ENCODE measurements at regions not wholly inside any gene's neighbourhood (a gene's known extent, or its start where the extent isn't known, plus 50 kb on each side); places are given as distances from the start of the nearest gene placed in this dataset.

GRCh38 chr1:82755671-82756070, 954.9 kb downstream of the ADGRL2 start:
- H3K27ac ChIP-seq (ENCODE audit: low read length), result no peak overlapping the region
- no peaks in the 10 kb centered on the region for H3K27me3 ChIP-seq (ENCODE audit: control insufficient read depth in 1 of 2, insufficient read depth in 2 of 2, low read length in 2 of 2)
- no peaks in the 10 kb centered on the region for H3K4me1 ChIP-seq (ENCODE audit: control insufficient read depth, insufficient read depth, low read length)
- no peaks in the 10 kb centered on the region for H3K9me3 ChIP-seq (ENCODE audit: control insufficient read depth in 2 of 2, low read length in 2 of 2)
- no peaks in the 10 kb centered on the region for H3K36me3 ChIP-seq (ENCODE audit: control insufficient read depth in 2 of 2, insufficient read depth in 2 of 2, low read length in 2 of 2)
- H3K9ac ChIP-seq (ENCODE audit: low read length in 2 of 2), result no peak overlapping the region
- no peak overlapping the region for H3K4me3 ChIP-seq (ENCODE audit: low read length in 2 of 2)

DNA sequence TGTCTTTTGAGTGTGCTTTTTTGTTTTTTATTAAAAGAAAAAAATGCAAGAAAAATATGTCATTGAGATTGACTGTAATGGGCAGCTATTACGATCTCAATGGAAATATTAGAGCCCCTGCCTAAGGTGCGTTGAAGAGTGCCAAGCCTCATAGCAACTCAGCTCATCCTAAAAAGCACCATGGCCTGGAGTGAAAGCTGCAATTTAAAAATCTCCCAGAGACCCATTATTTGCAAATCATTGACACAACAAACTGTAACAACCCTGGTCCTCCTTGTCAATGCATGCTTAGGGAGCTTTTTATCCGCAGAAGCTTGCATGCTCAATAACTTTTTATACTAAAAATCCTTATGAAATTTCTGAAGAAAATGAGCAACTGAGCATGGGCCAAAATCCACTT, 954.5 kb downstream of the ADGRL2 start:
- H3K4me1 ChIP-seq (ENCODE audit: control insufficient read depth, insufficient read depth, low read length), result no peaks in the 10 kb centered on the region
- no peak overlapping the region for H3K27ac ChIP-seq (ENCODE audit: low read length)
- H3K9ac ChIP-seq (ENCODE audit: low read length in 2 of 2), result no peak overlapping the region
- H3K27me3 ChIP-seq (ENCODE audit: control insufficient read depth in 1 of 2, insufficient read depth in 2 of 2, low read length in 2 of 2), result no peaks in the 10 kb centered on the region
- H3K9me3 ChIP-seq (ENCODE audit: control insufficient read depth in 2 of 2, low read length in 2 of 2), result no peaks in the 10 kb centered on the region
- H3K36me3 ChIP-seq (ENCODE audit: control insufficient read depth in 2 of 2, insufficient read depth in 2 of 2, low read length in 2 of 2), result no peaks in the 10 kb centered on the region
- H3K4me3 ChIP-seq (ENCODE audit: low read length in 2 of 2), result no peak overlapping the region

DNA sequence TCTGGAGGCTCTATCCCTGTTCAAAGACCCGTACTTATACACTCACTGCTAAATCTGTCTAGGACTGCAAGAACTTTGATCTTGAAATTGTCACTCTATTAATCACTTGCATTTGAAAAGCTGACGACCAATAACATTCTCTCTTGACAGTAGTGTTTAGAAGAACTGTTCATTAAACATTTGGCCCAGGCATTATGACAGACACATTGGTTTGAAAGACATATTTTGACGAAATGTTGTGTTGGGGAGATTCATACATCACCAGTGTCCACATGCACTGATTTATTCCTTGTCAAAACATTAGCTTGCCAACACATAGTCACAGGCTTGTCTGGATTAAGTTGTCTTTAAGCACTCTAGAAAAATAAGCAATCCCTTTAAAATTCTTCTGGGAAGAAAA, 951.3 kb downstream of the ADGRL2 start:
- H3K4me1 ChIP-seq (ENCODE audit: control insufficient read depth, insufficient read depth, low read length), result no peaks in the 10 kb centered on the region
- no peak overlapping the region for H3K4me3 ChIP-seq (ENCODE audit: low read length in 2 of 2)
- no peaks in the 10 kb centered on the region for H3K36me3 ChIP-seq (ENCODE audit: control insufficient read depth in 2 of 2, insufficient read depth in 2 of 2, low read length in 2 of 2)
- no peaks in the 10 kb centered on the region for H3K9me3 ChIP-seq (ENCODE audit: control insufficient read depth in 2 of 2, low read length in 2 of 2)
- H3K9ac ChIP-seq (ENCODE audit: low read length in 2 of 2), result no peak overlapping the region
- no peak overlapping the region for H3K27ac ChIP-seq (ENCODE audit: low read length)
- no peaks in the 10 kb centered on the region for H3K27me3 ChIP-seq (ENCODE audit: control insufficient read depth in 1 of 2, insufficient read depth in 2 of 2, low read length in 2 of 2)

GRCh38 chr1:82733645-82734044, 932.9 kb downstream of the ADGRL2 start:
- H3K4me1 ChIP-seq (ENCODE audit: control insufficient read depth, insufficient read depth, low read length), result no peaks in the 10 kb centered on the region
- H3K27me3 ChIP-seq (ENCODE audit: control insufficient read depth in 1 of 2, insufficient read depth in 2 of 2, low read length in 2 of 2), result no peaks in the 10 kb centered on the region
- no peak overlapping the region for H3K9ac ChIP-seq (ENCODE audit: low read length in 2 of 2)
- no peak overlapping the region for H3K27ac ChIP-seq (ENCODE audit: low read length)
- H3K9me3 ChIP-seq (ENCODE audit: control insufficient read depth in 2 of 2, low read length in 2 of 2), result peaks cover 3 to 9% of the 10 kb centered on the region in 2 donors
- H3K36me3 ChIP-seq (ENCODE audit: control insufficient read depth in 2 of 2, insufficient read depth in 2 of 2, low read length in 2 of 2), result no peaks in the 10 kb centered on the region
- no peak overlapping the region for H3K4me3 ChIP-seq (ENCODE audit: low read length in 2 of 2)

- no peaks in the 10 kb centered on the region for H3K27me3 ChIP-seq (ENCODE audit: control insufficient read depth in 1 of 2, insufficient read depth in 2 of 2, low read length in 2 of 2)
Measured at GRCh38 chr1:82731216-82731615, 930.5 kb downstream of the ADGRL2 start.

GRCh38 chr1:82728206-82728605, 927.5 kb downstream of the ADGRL2 start:
- Histone ChIP-seq H3K4me1 (ENCODE audit: control insufficient read depth, insufficient read depth, low read length) (no peaks in the 10 kb centered on the region), H3K9me3 (ENCODE audit: control insufficient read depth in 2 of 2, low read length in 2 of 2) (peaks cover 3 to 9% of the 10 kb centered on the region in 2 donors), H3K27ac (ENCODE audit: low read length) (no peak overlapping the region), H3K27me3 (ENCODE audit: control insufficient read depth in 1 of 2, insufficient read depth in 2 of 2, low read length in 2 of 2) (no peaks in the 10 kb centered on the region), H3K9ac (ENCODE audit: low read length in 2 of 2) (no peak overlapping the region), H3K4me3 (ENCODE audit: low read length in 2 of 2) (no peak overlapping the region), H3K36me3 (ENCODE audit: control insufficient read depth in 2 of 2, insufficient read depth in 2 of 2, low read length in 2 of 2) (no peaks in the 10 kb centered on the region)

More at GRCh38 chr1:82731216-82731615, 930.5 kb downstream of the ADGRL2 start:
- Histone ChIP-seq H3K9ac (ENCODE audit: low read length in 2 of 2) (no peak overlapping the region), H3K27ac (ENCODE audit: low read length) (no peak overlapping the region), H3K4me1 (ENCODE audit: control insufficient read depth, insufficient read depth, low read length) (no peaks in the 10 kb centered on the region), H3K4me3 (ENCODE audit: low read length in 2 of 2) (no peak overlapping the region), H3K9me3 (ENCODE audit: control insufficient read depth in 2 of 2, low read length in 2 of 2) (peaks cover 3 to 9% of the 10 kb centered on the region in 2 donors), H3K36me3 (ENCODE audit: control insufficient read depth in 2 of 2, insufficient read depth in 2 of 2, low read length in 2 of 2) (no peaks in the 10 kb centered on the region)

- H3K27me3 ChIP-seq (ENCODE audit: control insufficient read depth in 1 of 2, insufficient read depth in 2 of 2, low read length in 2 of 2), result no peaks in the 10 kb centered on the region
- H3K36me3 ChIP-seq (ENCODE audit: control insufficient read depth in 2 of 2, insufficient read depth in 2 of 2, low read length in 2 of 2), result no peaks in the 10 kb centered on the region
- H3K27ac ChIP-seq (ENCODE audit: low read length), result no peak overlapping the region
- H3K9ac ChIP-seq (ENCODE audit: low read length in 2 of 2), result no peak overlapping the region
- H3K4me1 ChIP-seq (ENCODE audit: control insufficient read depth, insufficient read depth, low read length), result no peaks in the 10 kb centered on the region
- no peak overlapping the region for H3K4me3 ChIP-seq (ENCODE audit: low read length in 2 of 2)
- H3K9me3 ChIP-seq (ENCODE audit: control insufficient read depth in 2 of 2, low read length in 2 of 2), result no peaks in the 10 kb centered on the region
Measured at GRCh38 chr1:82724246-82724645, 923.5 kb downstream of the ADGRL2 start.

- Histone ChIP-seq H3K27ac (ENCODE audit: low read length) (no peak overlapping the region), H3K27me3 (ENCODE audit: control insufficient read depth in 1 of 2, insufficient read depth in 2 of 2, low read length in 2 of 2) (no peaks in the 10 kb centered on the region), H3K4me3 (ENCODE audit: low read length in 2 of 2) (no peak overlapping the region)
Measured at GRCh38 chr1:82722608-82723007, 921.9 kb downstream of the ADGRL2 start.

DNA sequence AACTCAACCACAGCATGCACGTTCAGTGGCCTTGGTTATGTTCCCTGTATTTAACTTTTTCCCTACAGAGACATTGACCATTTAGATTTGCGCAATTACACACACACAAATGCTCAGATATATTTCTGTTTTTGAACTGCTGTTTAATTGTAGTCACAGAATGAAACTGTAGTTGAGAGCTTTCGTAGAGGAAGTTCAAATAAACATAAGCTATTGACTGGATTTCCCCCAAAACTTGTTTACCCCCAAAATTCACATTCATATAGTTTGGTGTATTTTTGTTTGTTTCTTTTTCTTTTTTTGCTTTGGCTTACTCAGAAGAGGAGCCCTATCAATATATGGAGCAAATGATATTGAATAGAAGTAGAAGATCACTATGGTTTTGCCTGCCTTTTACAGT, 921.0 kb downstream of the ADGRL2 start:
- no peaks in the 10 kb centered on the region for H3K27me3 ChIP-seq (ENCODE audit: control insufficient read depth in 1 of 2, insufficient read depth in 2 of 2, low read length in 2 of 2)
- no peak overlapping the region for H3K4me3 ChIP-seq (ENCODE audit: low read length in 2 of 2)
- H3K36me3 ChIP-seq (ENCODE audit: control insufficient read depth in 2 of 2, insufficient read depth in 2 of 2, low read length in 2 of 2), result no peaks in the 10 kb centered on the region
- no peaks in the 10 kb centered on the region for H3K4me1 ChIP-seq (ENCODE audit: control insufficient read depth, insufficient read depth, low read length)
- no peak overlapping the region for H3K9ac ChIP-seq (ENCODE audit: low read length in 2 of 2)
- H3K9me3 ChIP-seq (ENCODE audit: control insufficient read depth in 2 of 2, low read length in 2 of 2), result no peaks in the 10 kb centered on the region
- no peak overlapping the region for H3K27ac ChIP-seq (ENCODE audit: low read length)

More at GRCh38 chr1:82722608-82723007, 921.9 kb downstream of the ADGRL2 start:
- H3K36me3 ChIP-seq (ENCODE audit: control insufficient read depth in 2 of 2, insufficient read depth in 2 of 2, low read length in 2 of 2), result no peaks in the 10 kb centered on the region
- H3K4me1 ChIP-seq (ENCODE audit: control insufficient read depth, insufficient read depth, low read length), result no peaks in the 10 kb centered on the region
- no peak overlapping the region for H3K9ac ChIP-seq (ENCODE audit: low read length in 2 of 2)
- H3K9me3 ChIP-seq (ENCODE audit: control insufficient read depth in 2 of 2, low read length in 2 of 2), result no peaks in the 10 kb centered on the region

DNA sequence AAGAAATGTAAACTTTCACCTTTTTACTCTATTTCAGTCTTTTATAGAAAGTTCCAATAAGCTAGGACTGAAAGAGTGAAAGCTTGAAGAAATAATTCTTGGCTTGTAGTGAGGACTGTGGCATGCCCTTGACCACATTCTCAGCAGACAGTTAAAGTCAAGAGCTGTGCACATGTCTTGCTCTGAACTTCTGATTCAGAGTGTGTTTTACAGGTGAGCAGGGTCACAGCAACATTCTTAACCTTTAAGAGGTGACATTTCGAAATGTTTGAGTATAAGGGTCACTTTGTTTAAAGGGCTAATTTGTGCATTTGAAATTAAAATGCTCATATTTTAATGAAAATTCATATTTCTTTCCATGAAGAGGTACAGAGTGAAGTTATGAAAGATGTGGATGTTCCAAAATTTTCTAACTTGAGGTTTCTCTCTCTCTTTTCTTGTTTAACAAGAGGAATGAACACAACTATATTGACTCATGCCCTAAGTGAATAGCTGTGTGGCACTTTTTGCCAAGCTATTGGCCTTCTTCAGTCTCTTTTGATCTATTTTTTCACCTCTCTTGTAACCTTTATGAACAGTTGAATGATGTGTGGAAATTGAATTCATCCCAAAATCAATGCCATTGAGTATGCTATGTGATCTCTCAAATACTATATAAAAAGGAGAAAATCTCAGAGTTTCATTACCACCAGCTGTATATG, 918.1 kb downstream of the ADGRL2 start:
- Histone ChIP-seq H3K4me1 (ENCODE audit: control insufficient read depth, insufficient read depth, low read length) (no peaks in the 10 kb centered on the region), H3K9ac (ENCODE audit: low read length in 2 of 2) (no peak overlapping the region), H3K4me3 (ENCODE audit: low read length in 2 of 2) (no peak overlapping the region), H3K27ac (ENCODE audit: low read length) (no peak overlapping the region), H3K36me3 (ENCODE audit: control insufficient read depth in 2 of 2, insufficient read depth in 2 of 2, low read length in 2 of 2) (no peaks in the 10 kb centered on the region), H3K27me3 (ENCODE audit: control insufficient read depth in 1 of 2, insufficient read depth in 2 of 2, low read length in 2 of 2) (no peaks in the 10 kb centered on the region), H3K9me3 (ENCODE audit: control insufficient read depth in 2 of 2, low read length in 2 of 2) (no peaks in the 10 kb centered on the region)

GRCh38 chr1:82710091-82710490, 909.4 kb downstream of the ADGRL2 start:
- no peaks in the 10 kb centered on the region for H3K36me3 ChIP-seq (ENCODE audit: control insufficient read depth in 2 of 2, insufficient read depth in 2 of 2, low read length in 2 of 2)
- H3K4me1 ChIP-seq (ENCODE audit: control insufficient read depth, insufficient read depth, low read length), result no peaks in the 10 kb centered on the region
- H3K27ac ChIP-seq (ENCODE audit: low read length), result no peak overlapping the region
- no peaks in the 10 kb centered on the region for H3K9me3 ChIP-seq (ENCODE audit: control insufficient read depth in 2 of 2, low read length in 2 of 2)
- H3K27me3 ChIP-seq (ENCODE audit: control insufficient read depth in 1 of 2, insufficient read depth in 2 of 2, low read length in 2 of 2), result no peaks in the 10 kb centered on the region
- no peak overlapping the region for H3K9ac ChIP-seq (ENCODE audit: low read length in 2 of 2)
- no peak overlapping the region for H3K4me3 ChIP-seq (ENCODE audit: low read length in 2 of 2)

Measured in stomach smooth muscle (tissue), 2 donors.